Upper lobe of left lung (tissue), 4 donors: ENCODE measurements at regions not wholly inside any gene's neighbourhood (a gene's known extent, or its start where the extent isn't known, plus 50 kb on each side); places are given as distances from the start of the nearest gene placed in this dataset.

Experiments used
- POLR2A ChIP-seq, 4 donors: fragments of 450-650 bp; IDR thresholded peaks; one replicate each; pipeline ENCODE4 v1.5.1; 2016 to 2017; ENCODE audit warnings: antibody characterized with exemption in 4 of 4, mild to moderate bottlenecking in 2 of 4
- TF ChIP-seq, protein P1 (sequence below), 6 experiments: fragments of 450-650 bp in 4 of 6; fragments of 200-600 bp in 2 of 6; sonication (generic) in 2 of 6; IDR thresholded peaks; one replicate each; pipeline ENCODE4 v1.5.1; 2016 to 2019; ENCODE audit warnings: antibody characterized with exemption in 6 of 6

DNA sequence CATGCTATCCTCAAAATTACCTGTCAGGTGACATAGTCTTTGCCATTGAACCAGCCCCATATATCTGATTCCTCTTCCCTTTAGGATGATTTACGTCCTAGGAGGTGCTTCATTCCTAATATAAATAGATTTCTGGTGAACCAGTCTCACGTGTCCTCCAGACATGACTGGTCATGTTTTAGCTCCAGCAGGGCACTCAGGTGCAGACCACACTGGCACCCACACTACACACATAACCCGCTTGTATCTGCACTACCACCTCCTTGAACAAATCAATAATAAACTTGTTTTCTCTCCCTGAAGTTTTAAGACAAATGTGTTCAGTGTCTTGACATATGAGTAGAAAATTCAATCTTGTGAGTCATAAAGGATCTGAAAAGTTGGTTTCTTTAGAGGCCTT lies 155.5 kb downstream of the GOLIM4 start:
- TF ChIP-seq, protein P1, sequence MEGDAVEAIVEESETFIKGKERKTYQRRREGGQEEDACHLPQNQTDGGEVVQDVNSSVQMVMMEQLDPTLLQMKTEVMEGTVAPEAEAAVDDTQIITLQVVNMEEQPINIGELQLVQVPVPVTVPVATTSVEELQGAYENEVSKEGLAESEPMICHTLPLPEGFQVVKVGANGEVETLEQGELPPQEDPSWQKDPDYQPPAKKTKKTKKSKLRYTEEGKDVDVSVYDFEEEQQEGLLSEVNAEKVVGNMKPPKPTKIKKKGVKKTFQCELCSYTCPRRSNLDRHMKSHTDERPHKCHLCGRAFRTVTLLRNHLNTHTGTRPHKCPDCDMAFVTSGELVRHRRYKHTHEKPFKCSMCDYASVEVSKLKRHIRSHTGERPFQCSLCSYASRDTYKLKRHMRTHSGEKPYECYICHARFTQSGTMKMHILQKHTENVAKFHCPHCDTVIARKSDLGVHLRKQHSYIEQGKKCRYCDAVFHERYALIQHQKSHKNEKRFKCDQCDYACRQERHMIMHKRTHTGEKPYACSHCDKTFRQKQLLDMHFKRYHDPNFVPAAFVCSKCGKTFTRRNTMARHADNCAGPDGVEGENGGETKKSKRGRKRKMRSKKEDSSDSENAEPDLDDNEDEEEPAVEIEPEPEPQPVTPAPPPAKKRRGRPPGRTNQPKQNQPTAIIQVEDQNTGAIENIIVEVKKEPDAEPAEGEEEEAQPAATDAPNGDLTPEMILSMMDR (IDR thresholded peaks at IDR 0.05): no peak
- no peak for TF ChIP-seq POLR2A (IDR thresholded peaks at IDR 0.05)
